Brain microvascular endothelial cell (primary cell): ENCODE measurements at regions not wholly inside any gene's neighbourhood (a gene's known extent, or its start where the extent isn't known, plus 50 kb on each side); places are given as distances from the start of the nearest gene placed in this dataset.

ENCODE experiments used
- DNase-seq: peaks from one replicate; pipeline ENCODE4 v3.0.0-alpha.2; 2020
- H3K27ac ChIP-seq: fragments of 250-450 bp; sonication (Bioruptor Pico); 2 replicates; pipeline ENCODE4 v1.5.1; 2020; ENCODE audit warnings: mild to moderate bottlenecking, moderate library complexity
- H3K27me3 ChIP-seq: fragments of 250-450 bp; sonication (Bioruptor Pico); replicated peaks from 2 replicates; pipeline ENCODE4 v1.5.1; 2020; ENCODE audit warnings: mild to moderate bottlenecking
- H3K36me3 ChIP-seq: fragments of 250-450 bp; sonication (Bioruptor Pico); replicated peaks from 2 replicates; pipeline ENCODE4 v1.5.1; 2020; ENCODE audit warnings: mild to moderate bottlenecking
- H3K4me3 ChIP-seq: 2 replicates; pipeline ENCODE4 v1.5.1; 2011; ENCODE audit warnings: low read depth, mild to moderate bottlenecking, control low read depth, low read length, moderate library complexity
- CTCF ChIP-seq: IDR thresholded peaks from 2 replicates; pipeline ENCODE4 v1.5.1; 2011; ENCODE audit warnings: low read depth, mild to moderate bottlenecking, moderate library complexity, low read length, control low read depth, inconsistent platforms; ENCODE audit errors: missing control alignments
- in situ Hi-C: cut with HindIII; loops from 2 replicates; pipeline ENCODE4 v1.10.0; 2017; ENCODE audit warnings: low sequenced_read_pairs, low pct_ligation_motif_present

DNA sequence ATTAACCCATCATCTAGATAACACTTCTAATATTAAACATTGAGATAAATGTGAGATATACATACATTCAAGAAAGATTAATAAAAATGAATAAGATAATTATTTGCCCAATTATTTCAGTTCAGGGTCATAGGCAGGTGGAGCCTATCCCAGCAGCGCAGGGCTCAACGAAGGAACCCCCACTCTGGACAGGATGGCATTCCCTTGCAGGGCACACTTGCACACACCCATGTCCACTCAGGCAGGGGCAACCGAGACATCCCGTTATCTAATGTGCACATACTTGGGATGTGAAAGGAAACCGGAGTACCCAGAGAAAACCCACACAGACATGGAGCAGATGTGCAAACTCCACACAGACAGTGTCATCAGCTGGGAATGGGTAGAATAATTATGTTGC is 175.4 kb upstream of the CMC1 start:
- H3K36me3 ChIP-seq: no peaks in the 10 kb centered on the region
- in situ Hi-C loops: no loop called here
- H3K4me3 ChIP-seq: no peak overlapping the region
- TF ChIP-seq CTCF: no peak
- no peak for DNase-seq
- H3K27me3 ChIP-seq: no peaks in the 10 kb centered on the region
- no peak overlapping the region for H3K27ac ChIP-seq

- TF ChIP-seq CTCF: no peak
- no peak overlapping the region for H3K27ac ChIP-seq
- no peaks in the 10 kb centered on the region for H3K27me3 ChIP-seq
- no peak overlapping the region for H3K4me3 ChIP-seq
- in situ Hi-C loops: no loop called here
- H3K36me3 ChIP-seq: no peaks in the 10 kb centered on the region
- no peak for DNase-seq
These were observed 174.4 kb upstream of the CMC1 start for GRCh38 chr3:28067014-28067413.

DNA sequence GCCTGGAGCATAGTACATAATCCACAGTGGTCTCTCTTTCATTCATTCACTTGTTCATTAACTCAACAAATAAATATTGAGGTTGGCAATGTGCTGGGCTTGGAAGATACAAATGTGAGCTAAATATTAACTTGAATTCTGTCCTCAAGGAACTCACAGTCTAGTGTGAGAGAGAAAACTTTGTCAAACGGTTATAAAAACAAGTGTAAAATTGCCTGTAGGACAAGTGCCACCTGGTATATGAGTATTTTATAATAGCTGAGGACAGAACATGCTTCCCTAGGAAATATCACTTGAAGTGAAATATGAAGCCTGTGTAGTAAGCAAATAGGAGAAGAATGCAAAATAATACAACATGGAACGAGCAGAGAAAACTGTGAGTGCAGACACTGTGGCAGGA is 173.1 kb upstream of the CMC1 start:
- in situ Hi-C loops: no loop called here
- Histone ChIP-seq H3K36me3 (no peaks in the 10 kb centered on the region), H3K27ac (no peak overlapping the region), H3K27me3 (no peaks in the 10 kb centered on the region), H3K4me3 (no peak overlapping the region)
- no peak for DNase-seq
- no peak for TF ChIP-seq CTCF

DNA sequence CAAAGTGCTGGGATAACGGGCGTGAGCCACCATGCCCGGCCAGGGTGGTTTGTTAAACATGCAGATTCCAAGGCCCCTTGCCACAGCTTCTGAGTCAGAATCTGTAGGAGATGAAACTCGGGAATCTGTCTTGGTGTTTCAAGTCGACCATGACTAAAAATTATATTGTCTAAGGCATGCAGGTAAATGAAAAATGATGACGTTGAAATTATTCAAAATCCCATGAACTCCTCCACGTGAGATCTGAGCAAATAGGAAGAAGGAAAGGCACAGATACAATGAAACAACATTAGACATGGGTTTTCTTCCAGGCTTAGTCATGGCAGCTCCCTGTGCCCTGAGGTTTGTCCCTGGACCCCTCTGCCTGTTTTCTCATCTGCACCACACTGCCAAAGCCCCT is 172.0 kb upstream of the CMC1 start:
- no peaks in the 10 kb centered on the region for H3K27me3 ChIP-seq
- no peaks in the 10 kb centered on the region for H3K36me3 ChIP-seq
- no peak for TF ChIP-seq CTCF
- no peak overlapping the region for H3K4me3 ChIP-seq
- in situ Hi-C loops: no loop called here
- no peak for DNase-seq
- H3K27ac ChIP-seq: no peak overlapping the region

GRCh38 chr3:28076246-28076645 is 165.2 kb upstream of the CMC1 start:
- no peak overlapping the region for H3K27ac ChIP-seq
- in situ Hi-C loops: no loop called here
- no peaks in the 10 kb centered on the region for H3K36me3 ChIP-seq
- no peak for DNase-seq
- H3K27me3 ChIP-seq: no peaks in the 10 kb centered on the region
- TF ChIP-seq CTCF: no peak
- no peak overlapping the region for H3K4me3 ChIP-seq

- Histone ChIP-seq H3K4me3 (no peak overlapping the region), H3K27ac (no peak overlapping the region), H3K36me3 (no peaks in the 10 kb centered on the region), H3K27me3 (no peaks in the 10 kb centered on the region)
- in situ Hi-C loops: no loop called here
- DNase-seq: peak; percentile 45
- no peak for TF ChIP-seq CTCF
These were observed 163.8 kb upstream of the CMC1 start for GRCh38 chr3:28077572-28077971.
